ENCODE measurements at regions not wholly inside any gene's neighbourhood (a gene's known extent, or its start where the extent isn't known, plus 50 kb on each side); places are given as distances from the start of the nearest gene placed in this dataset.
"Not testable (repeated sequence)": the region's sequence is repeated elsewhere in the genome, so short reads cannot be mapped to it uniquely, and the experiment has no call there.

DNA sequence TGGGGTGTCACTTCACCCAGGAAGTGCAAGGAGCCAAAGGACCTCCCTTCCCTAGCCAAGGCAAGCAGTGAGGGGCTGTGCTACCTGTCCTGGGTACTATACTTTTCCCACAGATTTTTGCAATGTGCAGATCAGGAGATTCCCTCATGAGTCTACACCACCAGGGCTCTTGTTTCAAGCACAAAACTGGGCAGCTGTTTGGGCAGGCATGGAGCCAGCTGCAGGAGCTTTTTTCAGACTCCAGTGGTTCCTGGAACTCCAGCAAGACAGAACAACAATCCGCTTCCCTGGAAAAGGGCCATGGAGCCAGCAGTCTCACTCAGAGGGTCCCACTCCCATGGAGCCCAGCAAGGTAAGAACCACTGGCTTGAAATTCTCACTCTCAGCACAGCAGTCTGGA, 1649.6 kb downstream of the LRRC4C start:
- DNase-seq (ENCODE audit: low read depth, low spot score): no peak

DNA sequence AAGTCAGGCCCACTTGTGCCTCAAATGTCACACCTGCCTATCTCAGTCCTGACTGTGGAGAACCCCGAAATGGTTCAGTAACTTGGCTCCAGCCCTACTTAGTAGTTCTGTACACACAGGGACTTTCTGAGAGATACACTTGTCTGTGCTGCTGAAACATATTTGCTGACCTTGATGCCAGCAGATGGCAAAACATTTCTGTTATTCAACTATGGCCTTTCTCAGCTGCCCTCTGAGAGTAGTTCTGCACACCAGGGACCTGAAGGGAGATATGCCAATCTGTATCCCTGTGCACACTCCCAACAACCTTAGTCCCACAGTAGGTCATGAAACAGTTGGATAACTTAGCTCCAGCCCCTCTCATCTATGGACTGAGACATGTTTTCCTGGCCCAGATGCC, 1651.5 kb downstream of the LRRC4C start:
- DNase-seq (ENCODE audit: low read depth, low spot score): no peak

GRCh38 chr11:39806652-39807051, 1652.8 kb downstream of the LRRC4C start:
- no peak for DNase-seq (ENCODE audit: low read depth, low spot score)

DNA sequence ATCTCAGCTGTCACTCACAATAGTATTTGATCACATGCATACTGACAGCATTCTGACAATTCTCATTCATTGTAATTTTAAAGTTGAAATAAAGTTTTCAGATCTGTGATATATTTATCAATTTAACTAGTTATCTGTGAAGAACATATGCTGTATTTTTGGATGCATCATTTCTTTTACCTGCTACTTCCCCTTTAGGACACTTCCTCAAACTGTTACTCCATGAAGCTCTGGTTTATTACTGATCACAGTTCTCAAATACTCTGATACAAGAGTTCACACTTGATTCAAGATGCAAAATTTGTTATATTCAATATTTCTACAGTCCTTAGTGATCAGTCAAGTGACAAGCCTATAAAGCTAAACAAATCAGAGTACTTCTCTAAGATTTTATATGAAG, 1655.2 kb downstream of the LRRC4C start:
- DNase-seq (ENCODE audit: low read depth, low spot score): no peak

DNA sequence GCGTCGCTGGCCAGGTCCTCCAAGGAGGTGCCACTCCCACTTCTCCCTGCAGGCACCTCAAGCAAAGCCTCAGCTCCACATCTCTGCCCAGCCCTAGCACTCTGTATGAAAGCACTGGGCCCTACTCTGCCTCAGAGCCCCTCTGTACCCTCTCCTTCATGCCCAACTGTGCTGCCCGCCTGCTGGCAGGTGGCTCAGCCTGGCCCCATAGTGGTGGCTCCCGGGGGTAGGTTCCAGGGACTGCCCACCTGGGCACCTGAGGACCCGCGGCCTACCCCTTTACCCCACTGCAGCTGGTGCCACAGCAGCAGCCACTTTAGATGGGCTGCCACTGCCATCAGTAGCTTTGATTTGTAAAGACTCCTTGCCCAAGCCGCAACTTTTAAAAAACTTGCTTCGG, 1672.8 kb downstream of the LRRC4C start:
- DNase-seq (ENCODE audit: low read depth, low spot score): no peak

DNA sequence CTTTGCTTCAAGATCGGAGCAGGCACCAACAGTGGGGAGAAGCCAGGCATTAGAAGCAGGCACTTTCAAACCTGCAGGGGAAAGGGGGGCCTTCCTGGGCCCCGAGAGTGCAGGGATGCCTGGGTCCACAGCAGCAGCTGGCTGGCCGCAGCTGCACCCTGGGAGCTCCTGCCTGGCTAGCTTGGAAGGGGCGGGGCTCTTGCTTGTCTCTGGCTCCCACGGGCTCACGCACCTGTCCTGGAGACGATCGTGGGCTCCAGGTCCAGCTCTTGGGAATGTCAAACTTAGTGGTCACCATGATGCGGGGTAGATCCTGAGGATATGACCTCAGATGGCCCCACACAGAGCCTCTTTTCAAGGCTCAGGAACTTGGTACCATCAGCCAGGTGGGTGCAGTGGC, 1673.2 kb downstream of the LRRC4C start:
- DNase-seq (ENCODE audit: low read depth, low spot score): no peak

- DNase-seq (ENCODE audit: low read depth, low spot score): no peak
Observed at GRCh38 chr11:39784873-39785272, 1674.6 kb downstream of the LRRC4C start.

DNA sequence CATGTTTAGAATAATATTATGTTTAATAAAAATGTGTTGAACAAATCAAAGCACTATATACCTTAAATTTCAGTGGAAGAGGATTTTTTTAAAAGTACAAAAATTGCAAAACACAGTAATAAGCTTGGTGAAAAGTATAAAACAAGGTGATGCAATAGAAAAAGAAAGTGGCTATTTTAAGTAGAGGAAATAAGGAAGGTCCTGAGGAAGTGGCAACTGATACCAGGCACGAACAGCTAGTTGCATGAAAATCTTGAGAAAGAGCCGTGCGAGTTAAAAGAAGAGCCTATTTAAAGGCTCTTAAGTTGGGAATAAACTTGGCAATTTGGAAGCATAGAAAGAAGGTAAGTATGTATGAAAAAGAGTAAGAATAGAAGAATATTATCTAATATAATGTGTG, 1679.3 kb downstream of the LRRC4C start:
- no peak for DNase-seq (ENCODE audit: low read depth, low spot score)

DNA sequence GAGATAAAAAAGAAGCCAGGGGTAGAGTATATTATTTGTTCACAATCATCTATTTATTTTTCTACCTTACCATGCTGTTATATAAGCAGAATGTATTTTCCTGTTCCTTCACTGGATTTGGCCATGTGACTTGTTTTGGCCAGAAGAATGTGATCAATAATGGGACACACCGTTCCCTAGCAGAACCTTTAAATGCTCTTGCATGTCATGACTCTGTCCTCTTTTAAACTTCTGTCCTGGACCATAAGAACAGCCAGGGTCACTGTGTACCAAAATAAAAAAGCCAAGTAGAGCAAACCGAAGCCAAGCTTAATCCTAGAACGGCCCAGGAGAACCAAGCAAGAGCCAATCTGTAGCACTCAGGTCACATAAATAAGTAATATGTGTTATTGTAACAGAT, 1682.4 kb downstream of the LRRC4C start:
- no peak for DNase-seq (ENCODE audit: low read depth, low spot score)

DNA sequence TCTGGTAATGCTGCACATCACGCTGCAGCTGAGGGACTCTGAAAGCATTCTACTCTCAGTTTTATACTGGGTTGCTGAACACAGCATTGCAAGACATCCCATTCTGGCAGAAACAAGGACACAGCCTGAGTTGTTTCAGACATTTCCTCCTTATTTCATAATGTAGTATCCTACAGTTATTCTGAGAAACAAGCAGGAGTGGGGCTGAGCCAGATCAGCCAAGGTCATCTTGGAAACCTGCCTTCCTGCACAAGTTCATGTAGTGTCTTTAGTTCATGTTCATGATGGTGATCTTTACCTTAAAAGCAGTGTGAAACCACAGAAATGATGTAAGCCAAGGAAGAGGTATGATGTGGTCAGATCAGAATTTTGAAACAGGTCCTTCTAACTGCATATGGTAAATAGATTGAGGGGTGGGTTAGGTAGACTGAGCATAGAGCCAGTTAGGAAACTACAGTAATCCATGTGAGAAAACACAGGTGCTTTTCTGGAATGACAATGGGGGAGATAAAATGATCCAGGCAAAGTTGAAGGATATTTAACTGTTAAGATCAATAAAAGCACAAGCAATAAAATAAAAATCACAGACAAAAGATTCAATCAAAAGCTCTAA, 1686.8 kb downstream of the LRRC4C start:
- no peak for DNase-seq (ENCODE audit: low read depth, low spot score)

- DNase-seq (ENCODE audit: low read depth, low spot score): no peak
Observed at GRCh38 chr11:39768214-39768613, 1691.2 kb downstream of the LRRC4C start.

GRCh38 chr11:39745401-39745800, 1714.1 kb downstream of the LRRC4C start:
- DNase-seq (ENCODE audit: low read depth, low spot score): peak; percentile 28

- DNase-seq (ENCODE audit: low read depth, low spot score): peak; percentile 2
Observed at GRCh38 chr11:39741066-39741465, 1718.4 kb downstream of the LRRC4C start.

DNA sequence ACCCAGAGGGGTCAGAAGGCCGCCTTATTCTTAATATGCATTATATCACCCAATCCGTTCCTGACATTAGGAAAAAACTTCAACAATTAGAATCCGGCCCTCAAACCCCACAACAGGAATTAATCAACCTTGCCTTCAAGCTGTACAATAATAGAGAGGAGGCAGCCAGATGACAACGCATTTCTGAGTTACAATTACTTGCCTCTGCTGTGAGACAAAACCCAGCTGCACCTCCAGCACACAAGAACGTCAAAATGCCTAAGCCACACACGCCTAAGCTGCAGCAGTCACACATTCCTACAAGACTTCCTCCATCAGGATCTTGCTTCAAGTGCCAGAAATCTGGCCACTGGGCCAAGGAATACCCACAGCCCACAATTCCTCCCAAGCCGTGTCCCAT, 1723.1 kb downstream of the LRRC4C start:
- DNase-seq (ENCODE audit: low read depth, low spot score): not testable (repeated sequence)

GRCh38 chr11:39732001-39732400, 1727.5 kb downstream of the LRRC4C start:
- DNase-seq (ENCODE audit: low read depth, low spot score): no peak

DNA sequence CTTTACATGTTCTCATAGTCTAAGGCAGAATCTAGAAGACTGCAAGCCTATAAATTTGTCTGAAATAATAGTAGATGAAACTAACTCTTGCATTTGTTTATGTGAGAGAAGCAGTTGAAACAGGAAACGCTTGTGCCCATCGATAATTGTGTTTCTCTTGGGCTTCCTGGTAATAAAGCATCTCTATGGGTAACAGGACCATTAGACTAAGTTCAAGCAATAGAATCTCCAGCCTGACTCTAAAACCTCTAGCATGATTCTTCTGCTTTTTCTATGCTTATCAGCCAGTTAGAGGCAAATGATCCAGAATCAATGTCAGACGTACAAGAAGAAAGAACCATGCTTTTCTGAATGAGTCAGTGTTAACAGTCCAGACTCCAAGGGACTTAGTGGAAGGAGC, 1734.4 kb downstream of the LRRC4C start:
- no peak for DNase-seq (ENCODE audit: low read depth, low spot score)

- no peak for DNase-seq (ENCODE audit: low read depth, low spot score)
Observed at GRCh38 chr11:39724404-39724803, 1735.0 kb downstream of the LRRC4C start.

- no peak for DNase-seq (ENCODE audit: low read depth, low spot score)
Observed at GRCh38 chr11:39712581-39712980, 1746.9 kb downstream of the LRRC4C start.

GRCh38 chr11:39690856-39691255, 1768.6 kb downstream of the LRRC4C start:
- no peak for DNase-seq (ENCODE audit: low read depth, low spot score)

- no peak for DNase-seq (ENCODE audit: low read depth, low spot score)
Observed at GRCh38 chr11:39683951-39684554, 1775.4 kb downstream of the LRRC4C start.

DNA sequence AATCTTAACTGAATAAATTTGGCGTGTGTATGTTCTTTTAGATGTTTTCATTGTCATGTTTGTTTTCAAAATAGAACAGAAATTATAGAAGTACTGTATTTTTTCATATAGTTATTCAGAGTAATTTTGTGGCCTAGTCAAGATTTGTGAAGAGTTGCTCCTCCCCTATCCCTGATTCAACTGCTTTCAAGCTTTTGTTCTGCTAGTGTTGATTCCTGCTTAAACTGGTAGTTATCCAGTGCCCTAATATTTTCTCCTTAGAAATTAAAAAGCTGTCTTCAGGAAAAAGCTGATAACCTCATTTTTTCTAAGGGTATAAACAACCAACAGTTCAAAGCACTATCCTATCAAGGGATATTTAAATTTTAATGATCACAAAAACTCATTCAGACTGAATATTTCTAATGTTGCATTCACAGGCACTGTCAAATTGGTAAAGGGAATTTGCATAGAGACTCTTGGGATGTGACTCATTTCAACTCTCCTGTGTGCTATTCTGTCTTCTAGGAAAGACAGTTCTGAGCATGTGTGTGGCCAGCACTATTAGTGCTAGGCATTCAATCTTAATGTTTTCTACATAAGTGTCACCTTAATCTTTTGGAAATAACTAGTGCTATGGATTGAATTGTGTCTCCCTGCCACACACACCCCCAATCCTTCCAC, 1776.0 kb downstream of the LRRC4C start:
- DNase-seq (ENCODE audit: low read depth, low spot score): peak; percentile 3

DNA sequence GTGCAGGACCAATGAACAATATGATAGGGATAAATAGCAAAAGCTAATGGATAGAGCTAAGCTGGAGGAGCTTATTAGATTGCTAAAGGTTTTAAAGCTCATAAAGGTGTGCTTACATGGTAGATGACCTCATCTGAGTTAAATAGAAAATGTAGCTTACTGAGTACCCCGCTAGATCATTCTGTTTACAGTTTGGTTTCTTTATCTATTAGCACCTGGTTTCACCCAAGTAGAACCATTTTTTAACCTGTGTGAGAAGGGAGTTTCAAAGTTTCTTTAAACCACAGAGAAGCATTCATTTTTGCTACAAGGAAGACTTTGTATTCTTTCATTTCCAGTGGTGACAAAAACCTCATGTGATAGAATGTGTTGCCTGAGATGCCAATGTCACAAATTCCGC, 1778.0 kb downstream of the LRRC4C start:
- DNase-seq (ENCODE audit: low read depth, low spot score): no peak

- DNase-seq (ENCODE audit: low read depth, low spot score): peak; percentile 64
Observed at GRCh38 chr11:39678996-39679395, 1780.5 kb downstream of the LRRC4C start.

Data from astrocyte of the hippocampus (primary cell).